H1 (cell line): ENCODE measurements at regions not wholly inside any gene's neighbourhood (a gene's known extent, or its start where the extent isn't known, plus 50 kb on each side); places are given as distances from the start of the nearest gene placed in this dataset.

ENCODE experiments used
- CTCF ChIA-PET: fragments of 300-600 bp; sonication (Branson Sonifier 250); formaldehyde crosslinking; loops from one replicate; lab custom pipeline; 2021; ENCODE audit not compliant: partially characterized antibody; lab: Charles Lee
- POLR2A ChIA-PET: fragments of 300-600 bp; sonication (Branson Sonifier 250); formaldehyde crosslinking; loops from one replicate; lab custom pipeline; 2021; ENCODE audit warnings: inconsistent platforms; ENCODE audit not compliant: partially characterized antibody; lab: Charles Lee
- DNase-seq, 2 experiments: peaks; one replicate each; pipeline versions ENCODE4 v3.0.0 to v3.0.0-alpha.2; 2010 to 2022; ENCODE audit warnings: low spot score in 2 of 2, low read depth in 1 of 2, mixed read lengths in 1 of 2
- FAIRE-seq: peaks from 2 replicates; lab custom pipeline; 2011; peaks lifted over from hg19 to GRCh38; lab: Jason Lieb, UNC
- H2AFZ ChIP-seq: 2 replicates; pipeline ENCODE4 v1.8.1; 2012; ENCODE audit warnings: low read length, inconsistent platforms
- H2AK5ac ChIP-seq: 2 replicates; pipeline ENCODE4 v1.6.1; 2013; ENCODE audit warnings: low read depth, low read length
- H2BK120ac ChIP-seq: replicated peaks from 2 replicates; pipeline ENCODE3; 2013; ENCODE audit warnings: low read depth, low read length, inconsistent platforms
- H2BK12ac ChIP-seq: 2 replicates; pipeline ENCODE4 v1.6.1; 2013; ENCODE audit warnings: low read depth, low read length
- H2BK15ac ChIP-seq: 2 replicates; pipeline ENCODE4 v1.6.1; 2013; ENCODE audit warnings: low read length
- H2BK20ac ChIP-seq: 2 replicates; pipeline ENCODE4 v1.6.1; 2013; ENCODE audit warnings: low read length
- H2BK5ac ChIP-seq: 2 replicates; pipeline ENCODE4 v1.6.1; 2013; ENCODE audit warnings: low read depth, low read length
- H3K14ac ChIP-seq: 2 replicates; pipeline ENCODE4 v1.6.1; 2013; ENCODE audit warnings: inconsistent platforms; ENCODE audit not compliant: insufficient read length
- H3K18ac ChIP-seq: 2 replicates; pipeline ENCODE4 v1.6.1; 2013; ENCODE audit warnings: low read length; ENCODE audit errors: extremely low read depth
- H3K23ac ChIP-seq: 2 replicates; pipeline ENCODE4 v1.6.1; 2013; ENCODE audit warnings: inconsistent platforms; ENCODE audit not compliant: insufficient read length
- H3K23me2 ChIP-seq: 2 replicates; pipeline ENCODE4 v1.6.1; 2013; ENCODE audit warnings: low read depth, low read length
- H3K27ac ChIP-seq: 2 replicates; pipeline ENCODE4 v1.6.1; 2011; ENCODE audit warnings: low read depth, low read length, inconsistent platforms
- H3K27me3 ChIP-seq, 4 experiments: replicated peaks in 1 of 4; 1 replicate in 1 of 4; 2 replicates in 3 of 4; pipeline versions ENCODE4 v1.6.1 to v1.8.1; 2011 to 2013; ENCODE audit warnings: low read length in 3 of 4, mild to moderate bottlenecking in 3 of 4, inconsistent platforms in 2 of 4, mixed read lengths in 2 of 4, moderate library complexity in 1 of 4; ENCODE audit not compliant: control insufficient read depth in 3 of 4, insufficient read depth in 3 of 4; ENCODE audit errors: extremely low read depth in 1 of 4
- H3K36me3 ChIP-seq, 4 experiments: 2 replicates each; pipeline versions ENCODE4 v1.6.1 to v1.8.1; 2011 to 2013; ENCODE audit warnings: mild to moderate bottlenecking in 4 of 4, low read length in 3 of 4, moderate library complexity in 2 of 4, control low read depth in 1 of 4, inconsistent platforms in 1 of 4; ENCODE audit not compliant: insufficient read depth in 4 of 4, control insufficient read depth in 2 of 4
- H3K4ac ChIP-seq: replicated peaks from 2 replicates; pipeline ENCODE3; 2013; ENCODE audit warnings: low read length, low read depth, mixed read lengths, inconsistent platforms; ENCODE audit not compliant: insufficient read length
- H3K4me1 ChIP-seq, 4 experiments: replicated peaks in 1 of 4; 1 replicate in 1 of 4; 2 replicates in 3 of 4; pipeline versions ENCODE4 v1.6.1 to v1.8.1; 2011 to 2013; ENCODE audit warnings: low read length in 3 of 4, inconsistent platforms in 2 of 4, mixed read lengths in 1 of 4; ENCODE audit not compliant: insufficient read depth in 4 of 4, control insufficient read depth in 3 of 4
- H3K4me2 ChIP-seq, 2 experiments: 2 replicates each; pipeline versions ENCODE4 v1.6.1 to v1.8.1; 2011 to 2013; ENCODE audit warnings: low read depth in 2 of 2, low read length in 2 of 2, control low read depth in 1 of 2, inconsistent platforms in 1 of 2, mild to moderate bottlenecking in 1 of 2; ENCODE audit not compliant: insufficient read depth in 1 of 2
- H3K4me3 ChIP-seq, 4 experiments: fragments of 200-600, 300-600 bp in 1 of 4; sonication (generic), shearing (Covaris generic), sonication (Bioruptor Twin) in 1 of 4; 2 replicates each; pipeline versions ENCODE4 v1.5.1 to v1.8.1; 2011 to 2016; ENCODE audit warnings: low read length in 4 of 4, low read depth in 3 of 4, control low read depth in 2 of 4, inconsistent platforms in 2 of 4, mild to moderate bottlenecking in 2 of 4, mixed read lengths in 1 of 4, moderate library complexity in 1 of 4; ENCODE audit not compliant: insufficient read depth in 2 of 4; ENCODE audit errors: extremely low read depth in 1 of 4
- H3K56ac ChIP-seq: replicated peaks from 2 replicates; pipeline ENCODE3; 2013; ENCODE audit warnings: low read depth, mild to moderate bottlenecking, mixed read lengths, low read length, inconsistent platforms; ENCODE audit not compliant: insufficient read length
- H3K79me1 ChIP-seq: 2 replicates; pipeline ENCODE4 v1.6.1; 2013; ENCODE audit warnings: low read depth, low read length, control low read depth
- H3K79me2 ChIP-seq, 2 experiments: 2 replicates each; pipeline versions ENCODE4 v1.6.1 to v1.8.1; 2012 to 2013; ENCODE audit warnings: low read length in 2 of 2, mild to moderate bottlenecking in 2 of 2, inconsistent platforms in 1 of 2; ENCODE audit not compliant: insufficient read depth in 2 of 2, control insufficient read depth in 1 of 2
- H3K9ac ChIP-seq, 4 experiments: replicated peaks in 1 of 4; 1 replicate in 1 of 4; 2 replicates in 3 of 4; pipeline versions ENCODE4 v1.6.1 to v1.8.1; 2011 to 2013; ENCODE audit warnings: low read depth in 3 of 4, low read length in 3 of 4, control low read depth in 2 of 4, mild to moderate bottlenecking in 2 of 4, moderate library complexity in 2 of 4, inconsistent platforms in 1 of 4; ENCODE audit errors: extremely low read depth in 1 of 4
- H3K9me3 ChIP-seq, 2 experiments: 2 replicates each; pipeline versions ENCODE4 v1.6.1 to v1.8.1; 2012 to 2013; ENCODE audit warnings: mild to moderate bottlenecking in 2 of 2, moderate library complexity in 2 of 2, control low read depth in 1 of 2, inconsistent platforms in 1 of 2, low read depth in 1 of 2, low read length in 1 of 2, mixed read lengths in 1 of 2; ENCODE audit not compliant: insufficient read depth in 2 of 2
- H4K20me1 ChIP-seq, 2 experiments: replicated peaks in 1 of 2; 2 replicates each; pipeline versions ENCODE3 to v1.8.1; 2011 to 2013; ENCODE audit warnings: inconsistent platforms in 2 of 2, low read length in 2 of 2, mild to moderate bottlenecking in 1 of 2; ENCODE audit not compliant: insufficient read depth in 2 of 2, control insufficient read depth in 1 of 2
- H4K5ac ChIP-seq: 2 replicates; pipeline ENCODE4 v1.6.1; 2013; ENCODE audit warnings: low read length, low read depth, mixed read lengths, inconsistent platforms; ENCODE audit not compliant: insufficient read length
- H4K8ac ChIP-seq: 2 replicates; pipeline ENCODE4 v1.8.0; 2013; ENCODE audit warnings: mild to moderate bottlenecking, moderate library complexity, low read length, inconsistent platforms; ENCODE audit not compliant: insufficient read depth; ENCODE audit errors: extremely low read depth
- H4K91ac ChIP-seq: replicated peaks from 2 replicates; pipeline ENCODE3; 2013; ENCODE audit warnings: low read length, mixed read lengths, inconsistent platforms; ENCODE audit not compliant: insufficient read length
- CEBPB ChIP-seq: IDR thresholded peaks from 2 replicates; pipeline ENCODE4 v1.6.1; 2012; ENCODE audit warnings: low read depth, low read length
- EZH2 ChIP-seq: fragments of 200-600 bp; sonication (generic); IDR thresholded peaks from 2 replicates; pipeline ENCODE4 v1.7.1; 2012; ENCODE audit warnings: low read depth, mild to moderate bottlenecking, moderate library complexity, low read length, inconsistent platforms; ENCODE audit not compliant: severe bottlenecking
- JUND ChIP-seq: IDR thresholded peaks from 2 replicates; pipeline ENCODE4 v1.6.1; 2011; ENCODE audit warnings: mild to moderate bottlenecking, improper control_type of control experiment, low read length
- KDM1A ChIP-seq: fragments of 200-600, 300-600 bp; sonication (generic); IDR thresholded peaks from 2 replicates; pipeline ENCODE4 v1.7.1; 2016; ENCODE audit warnings: mild to moderate bottlenecking, low read length, borderline replicate concordance
- NRF1 ChIP-seq: IDR thresholded peaks from 2 replicates; pipeline ENCODE4 v1.6.1; 2011; ENCODE audit warnings: mild to moderate bottlenecking, low read depth, low read length, improper control_type of control experiment
- RFX5 ChIP-seq: IDR thresholded peaks from 2 replicates; pipeline ENCODE4 v1.6.1; 2011; ENCODE audit warnings: low read depth, low read length, improper control_type of control experiment, borderline replicate concordance
- RNF2 ChIP-seq: fragments of 200-900, 300-1000 bp; sonication (generic); IDR thresholded peaks from 2 replicates; pipeline ENCODE4 v1.7.1; 2016; ENCODE audit warnings: borderline replicate concordance, low read depth, mild to moderate bottlenecking, antibody characterized with exemption, low read length; ENCODE audit not compliant: poor library complexity, severe bottlenecking; ENCODE audit errors: missing control alignments
- RXRA ChIP-seq: IDR thresholded peaks from 2 replicates; pipeline ENCODE4 v1.6.1; 2011; ENCODE audit warnings: low read depth, mild to moderate bottlenecking, low read length, moderate library complexity; ENCODE audit not compliant: insufficient read depth
- SP1 ChIP-seq: IDR thresholded peaks from 2 replicates; pipeline ENCODE4 v1.6.1; 2011; ENCODE audit warnings: low read depth, low read length
- SUZ12 ChIP-seq: fragments of 200-600 bp; sonication (generic); IDR thresholded peaks from 2 replicates; pipeline ENCODE4 v1.6.1; 2012; ENCODE audit warnings: mild to moderate bottlenecking, inconsistent platforms, low read length, moderate library complexity, mixed read lengths
- TBP ChIP-seq: IDR thresholded peaks from 2 replicates; pipeline ENCODE4 v1.6.1; 2011; ENCODE audit warnings: low read depth, low read length, improper control_type of control experiment
- TEAD4 ChIP-seq: IDR thresholded peaks from 2 replicates; pipeline ENCODE4 v1.6.1; 2012; ENCODE audit warnings: low read depth, low read length, inconsistent platforms, mixed read lengths
- USF2 ChIP-seq: IDR thresholded peaks from 2 replicates; pipeline ENCODE4 v1.6.1; 2011; ENCODE audit warnings: low read length, improper control_type of control experiment
- YY1 ChIP-seq: IDR thresholded peaks from 2 replicates; pipeline ENCODE4 v1.6.1; 2011; ENCODE audit warnings: low read depth, mild to moderate bottlenecking, low read length
- WGBS, 2 experiments: shearing (Covaris generic) in 1 of 2; methylation state at CpG; one replicate each; pipeline versions ENCODE4 v1.1.6 to v1.1.7; 2013 to 2015; ENCODE audit warnings: low lambda C conversion rate in 2 of 2, mixed read lengths in 2 of 2, inconsistent platforms in 1 of 2, low coverage in 1 of 2, missing lambda C conversion rate in 1 of 2; ENCODE audit not compliant: insufficient replicate concordance in 2 of 2, insufficient coverage in 1 of 2, insufficient read length in 1 of 2; ENCODE audit errors: extremely low coverage in 1 of 2, missing lambda C conversion rate in 1 of 2; 5-methylcytosine and 5-hydroxymethylcytosine counted together

DNA sequence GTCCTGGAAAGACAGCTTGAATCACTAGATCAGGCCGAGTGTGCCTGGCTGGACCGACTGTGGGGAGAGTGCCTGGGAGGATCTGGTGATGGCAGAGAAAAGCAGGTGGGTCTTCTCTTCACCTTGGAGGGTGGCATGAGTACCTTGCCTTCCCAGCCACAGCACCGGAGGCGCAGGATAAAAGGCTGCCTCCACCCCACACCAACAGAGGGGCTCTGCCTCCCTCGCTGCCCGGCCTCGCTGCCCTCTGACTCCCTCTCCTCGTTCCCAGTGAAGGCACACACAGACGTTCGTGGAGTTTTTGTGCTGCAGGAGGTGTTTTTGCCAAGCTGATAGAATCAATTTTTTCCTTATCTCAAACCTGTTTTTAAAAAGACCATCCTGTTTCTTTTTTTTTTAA lies 71.4 kb upstream of the HAAO start:
- Histone ChIP-seq H3K9ac (no peak overlapping the region), H3K4ac (no peak overlapping the region), H3K9me3 (peaks cover 5 to 9% of the 10 kb centered on the region in 2 experiments; a peak in 2 of 4 replicates), H4K20me1 (no peaks in the 10 kb centered on the region), H3K23ac (no peak overlapping the region), H2AFZ (no peak overlapping the region), H3K27ac (no peak overlapping the region), H2BK20ac (no peak overlapping the region), H4K8ac (no peak overlapping the region), H2BK15ac (no peak overlapping the region), H3K4me1 (no peaks in the 10 kb centered on the region), H3K56ac (no peak overlapping the region), H3K4me2 (no peak overlapping the region), H3K79me1 (no peaks in the 10 kb centered on the region), H4K5ac (no peak overlapping the region), H3K79me2 (no peaks in the 10 kb centered on the region), H2BK12ac (no peak overlapping the region), H3K18ac (no peak overlapping the region), H2BK120ac (no peak overlapping the region), H3K23me2 (no peaks in the 10 kb centered on the region), H3K27me3 (no peaks in the 10 kb centered on the region), H3K4me3 (no peak overlapping the region), H3K36me3 (no peaks in the 10 kb centered on the region), H3K14ac (no peak overlapping the region), H2BK5ac (no peak overlapping the region), H2AK5ac (no peak overlapping the region), H4K91ac (no peak overlapping the region)
- FAIRE-seq (no peak), DNase-seq (no peak)
- ChIA-PET POLR2A (interaction anchor here (1.5 kb wide), 1 partner anchor 17 kb away, joined by 3 read pairs; no protein-coding TSS in a partner anchor), CTCF (interaction anchor here (0.7 to 3.2 kb wide), 5 partner anchors 34 to 622 kb away, joined by 3 to 12 read pairs (median 3); no protein-coding TSS in a partner anchor)
- WGBS, 2 experiments: 92% methylated on average over 10 of the region's 10 CpGs; no CpG with 5 or more reads in 1 of the 2 experiments
- TF ChIP-seq TBP (no peak), RXRA (no peak), CEBPB (no peak), YY1 (no peak), SP1 (no peak), SUZ12 (no peak), JUND (no peak), RFX5 (no peak), NRF1 (no peak), KDM1A (no peak), RNF2 (no peak), USF2 (no peak), TEAD4 (no peak), EZH2 (no peak)
